Astrocyte (in vitro differentiated cells and primary cell): ENCODE measurements at regions not wholly inside any gene's neighbourhood (a gene's known extent, or its start where the extent isn't known, plus 50 kb on each side); places are given as distances from the start of the nearest gene placed in this dataset.
"Not testable (repeated sequence)": the region's sequence is repeated elsewhere in the genome, so short reads cannot be mapped to it uniquely, and the experiment has no call there.

Experiments
- EZH2 ChIP-seq: IDR thresholded peaks from 2 replicates; pipeline ENCODE4 v1.6.1; 2012; ENCODE audit warnings: mild to moderate bottlenecking, low read length, inconsistent platforms; ENCODE audit not compliant: insufficient read depth
- TF ChIP-seq, protein P1 (sequence below): IDR thresholded peaks from 2 replicates; pipeline ENCODE4 v1.5.1; 2011; ENCODE audit warnings: low read depth, mild to moderate bottlenecking, inconsistent platforms, low read length, moderate library complexity; ENCODE audit not compliant: insufficient read depth

- TF ChIP-seq, protein P1, sequence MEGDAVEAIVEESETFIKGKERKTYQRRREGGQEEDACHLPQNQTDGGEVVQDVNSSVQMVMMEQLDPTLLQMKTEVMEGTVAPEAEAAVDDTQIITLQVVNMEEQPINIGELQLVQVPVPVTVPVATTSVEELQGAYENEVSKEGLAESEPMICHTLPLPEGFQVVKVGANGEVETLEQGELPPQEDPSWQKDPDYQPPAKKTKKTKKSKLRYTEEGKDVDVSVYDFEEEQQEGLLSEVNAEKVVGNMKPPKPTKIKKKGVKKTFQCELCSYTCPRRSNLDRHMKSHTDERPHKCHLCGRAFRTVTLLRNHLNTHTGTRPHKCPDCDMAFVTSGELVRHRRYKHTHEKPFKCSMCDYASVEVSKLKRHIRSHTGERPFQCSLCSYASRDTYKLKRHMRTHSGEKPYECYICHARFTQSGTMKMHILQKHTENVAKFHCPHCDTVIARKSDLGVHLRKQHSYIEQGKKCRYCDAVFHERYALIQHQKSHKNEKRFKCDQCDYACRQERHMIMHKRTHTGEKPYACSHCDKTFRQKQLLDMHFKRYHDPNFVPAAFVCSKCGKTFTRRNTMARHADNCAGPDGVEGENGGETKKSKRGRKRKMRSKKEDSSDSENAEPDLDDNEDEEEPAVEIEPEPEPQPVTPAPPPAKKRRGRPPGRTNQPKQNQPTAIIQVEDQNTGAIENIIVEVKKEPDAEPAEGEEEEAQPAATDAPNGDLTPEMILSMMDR, result not testable (repeated sequence)
- not testable (repeated sequence) for TF ChIP-seq EZH2
Measured at GRCh38 chr2:75871762-75872614, 161.3 kb upstream of the GCFC2 start.
